Pancreas (tissue), 10 donors: ENCODE measurements at regions not wholly inside any gene's neighbourhood (a gene's known extent, or its start where the extent isn't known, plus 50 kb on each side); places are given as distances from the start of the nearest gene placed in this dataset.
"Not testable (repeated sequence)": the region's sequence is repeated elsewhere in the genome, so short reads cannot be mapped to it uniquely, and the experiment has no call there.

ENCODE experiments used
- ATAC-seq, 4 donors: fragments of 200-7000 bp; cut with Tn5 transposase; one replicate each; pipeline versions ENCODE4 v1.8.0 to v1.9.1; 2020; ENCODE audit warnings: mild to moderate bottlenecking in 4 of 4, moderate library complexity in 4 of 4
- DNase-seq, 6 donors: peaks; one replicate each; pipeline ENCODE4 v3.0.0-alpha.2; 2020
- FAIRE-seq: peaks from 2 replicates; lab custom pipeline; 2012; peaks lifted over from hg19 to GRCh38; lab: Jason Lieb, UNC
- H3K27ac ChIP-seq, 4 donors: fragments of 200-600 bp; sonication (generic); 1 replicate in 3 of 4; 2 replicates in 1 of 4; pipeline versions ENCODE4 v1.5.0 to v1.8.0; 2020
- H3K27me3 ChIP-seq, 4 donors: fragments of 200-600 bp; one replicate each; pipeline ENCODE4 v1.8.0; 2021
- H3K36me3 ChIP-seq, 3 donors: fragments of 200-600 bp; sonication (generic) in 1 of 3; one replicate each; pipeline versions ENCODE4 v1.5.0 to v1.8.0; 2020 to 2021
- H3K4me1 ChIP-seq, 3 donors: fragments of 200-600 bp; one replicate each; pipeline ENCODE4 v1.8.0; 2021
- H3K4me3 ChIP-seq, 4 donors: fragments of 200-600 bp; sonication (generic) in 2 of 4; one replicate each; pipeline versions ENCODE4 v1.5.0 to v1.8.0; 2020 to 2021
- H3K9me3 ChIP-seq, 4 donors: fragments of 200-600 bp; one replicate each; pipeline ENCODE4 v1.8.0; 2021
- WGBS, 2 donors: extraction: QIAGEN DNeasy Blood & Tissue Kit; methylation state at CpG; one replicate each; pipeline ENCODE4 v1.1.7; 2013; 5-methylcytosine and 5-hydroxymethylcytosine counted together
- intact Hi-C, 3 donors: fragments of 100-400 bp; cut with DNase I; formaldehyde crosslinking; loops; one replicate each; pipeline versions ENCODE4 v1.11.1 to v1.14.2; 2022
- TF ChIP-seq, protein P1 (sequence below), 4 donors: fragments of 200-600 bp; sonication (generic) in 3 of 4; IDR thresholded peaks; one replicate each; pipeline versions ENCODE4 v1.5.0 to v1.8.0; 2021; ENCODE audit warnings: antibody characterized with exemption in 4 of 4
- donor health status: healthy with polysubstance abuse.
- donor health status: DM: no; HTN: no; CAD: no; lungs with moderate emphysema.
- donor health status: DM: no; HTN: no; CAD: no.
- donor health status: control.
- donor health status: control.
- donor health status: Bipolar disorder and iron deficiency.
- donor health status: DM: yes; HTN: yes; CAD: no.
- donor health status: DM: no; HTN: no; CAD: no.
- donor health status: DM: no; HTN: no; CAD: no.
- donor health status: DM: yes; HTN: yes; CAD: no.

DNA sequence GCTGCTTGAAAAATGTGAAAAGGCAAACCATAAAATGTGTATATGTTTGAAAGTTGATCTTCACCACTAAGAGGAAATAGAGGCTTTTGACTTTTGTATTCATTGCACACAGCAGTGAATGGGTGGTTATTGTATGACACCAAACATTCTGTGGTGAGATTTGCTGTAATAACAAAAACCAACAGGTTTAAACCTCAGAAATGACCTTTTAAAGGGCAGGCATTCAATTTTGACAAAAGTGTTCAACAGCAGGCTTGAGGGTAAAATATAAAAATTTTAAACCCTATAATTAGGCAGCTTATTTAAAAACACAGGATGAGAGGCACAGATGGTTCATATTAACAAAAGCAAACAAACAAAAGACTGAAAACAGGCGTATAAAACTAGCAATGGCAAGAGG lies 128.1 kb upstream of the NUDT12 start:
- FAIRE-seq: no peak
- intact Hi-C loops: no loop called here
- ATAC-seq: no peak
- no peaks in the 10 kb centered on the region for H3K9me3 ChIP-seq
- 71 to 81% methylated on average over 1 of the region's 1 CpG for WGBS, 2 donors
- DNase-seq: no peak
- TF ChIP-seq, protein P1, sequence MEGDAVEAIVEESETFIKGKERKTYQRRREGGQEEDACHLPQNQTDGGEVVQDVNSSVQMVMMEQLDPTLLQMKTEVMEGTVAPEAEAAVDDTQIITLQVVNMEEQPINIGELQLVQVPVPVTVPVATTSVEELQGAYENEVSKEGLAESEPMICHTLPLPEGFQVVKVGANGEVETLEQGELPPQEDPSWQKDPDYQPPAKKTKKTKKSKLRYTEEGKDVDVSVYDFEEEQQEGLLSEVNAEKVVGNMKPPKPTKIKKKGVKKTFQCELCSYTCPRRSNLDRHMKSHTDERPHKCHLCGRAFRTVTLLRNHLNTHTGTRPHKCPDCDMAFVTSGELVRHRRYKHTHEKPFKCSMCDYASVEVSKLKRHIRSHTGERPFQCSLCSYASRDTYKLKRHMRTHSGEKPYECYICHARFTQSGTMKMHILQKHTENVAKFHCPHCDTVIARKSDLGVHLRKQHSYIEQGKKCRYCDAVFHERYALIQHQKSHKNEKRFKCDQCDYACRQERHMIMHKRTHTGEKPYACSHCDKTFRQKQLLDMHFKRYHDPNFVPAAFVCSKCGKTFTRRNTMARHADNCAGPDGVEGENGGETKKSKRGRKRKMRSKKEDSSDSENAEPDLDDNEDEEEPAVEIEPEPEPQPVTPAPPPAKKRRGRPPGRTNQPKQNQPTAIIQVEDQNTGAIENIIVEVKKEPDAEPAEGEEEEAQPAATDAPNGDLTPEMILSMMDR (IDR thresholded peaks at IDR 0.05): no peak
- H3K4me3 ChIP-seq: no peak overlapping the region
- no peaks in the 10 kb centered on the region for H3K27me3 ChIP-seq
- no peak overlapping the region for H3K27ac ChIP-seq
- no peaks in the 10 kb centered on the region for H3K36me3 ChIP-seq
- no peaks in the 10 kb centered on the region for H3K4me1 ChIP-seq

DNA sequence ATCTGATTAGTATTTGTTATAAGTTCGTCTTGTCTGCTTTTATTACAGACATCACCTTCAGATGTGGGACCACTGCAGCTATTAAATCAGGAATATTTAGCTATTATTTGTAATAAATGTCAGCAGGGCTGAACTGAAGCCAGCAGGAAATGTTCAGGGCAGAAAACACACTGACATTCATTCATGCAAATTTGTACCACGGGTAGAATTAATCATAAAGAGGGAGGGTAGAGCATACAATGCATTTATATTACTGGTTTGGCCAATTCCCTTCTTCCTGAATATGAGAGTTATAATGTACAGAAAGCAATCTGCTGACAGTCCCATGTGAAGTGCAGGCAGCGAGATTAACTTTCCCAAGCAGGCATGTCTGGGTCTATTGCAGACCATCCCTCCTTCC lies 117.3 kb upstream of the NUDT12 start:
- 40 to 41% methylated on average over 3 of the region's 3 CpGs for WGBS, 2 donors
- DNase-seq (no peak), FAIRE-seq (no peak), ATAC-seq (no peak)
- Histone ChIP-seq H3K9me3 (no peaks in the 10 kb centered on the region), H3K4me3 (no peak overlapping the region), H3K27ac (no peak overlapping the region), H3K4me1 (no peaks in the 10 kb centered on the region), H3K27me3 (no peaks in the 10 kb centered on the region), H3K36me3 (no peaks in the 10 kb centered on the region)
- intact Hi-C loops: no loop called here
- TF ChIP-seq, protein P1 (IDR thresholded peaks at IDR 0.05): no peak

DNA sequence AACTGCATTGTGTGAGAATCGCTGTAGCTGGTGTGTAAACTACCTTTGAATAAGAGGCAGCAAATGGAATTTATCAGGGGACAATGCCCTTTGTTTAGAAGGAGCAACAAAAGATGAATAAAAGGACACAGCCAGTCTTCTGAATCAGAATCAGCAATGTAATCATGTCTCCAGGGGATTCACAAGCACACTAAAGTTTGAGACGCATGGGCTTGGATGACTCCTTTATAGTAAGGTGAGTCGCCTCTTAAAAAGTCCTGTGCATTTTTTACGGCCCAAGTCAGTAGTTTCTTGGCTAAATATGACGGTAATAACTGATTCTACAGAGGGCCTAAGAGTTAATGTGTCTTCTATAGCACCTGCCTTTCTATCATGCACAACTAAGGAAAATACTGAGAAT lies 113.6 kb upstream of the NUDT12 start:
- FAIRE-seq, H3K27me3 ChIP-seq, H3K9me3 ChIP-seq, H3K27ac ChIP-seq, ATAC-seq, H3K36me3 ChIP-seq, H3K4me1 ChIP-seq, H3K4me3 ChIP-seq, DNase-seq, intact Hi-C loops: not testable (repeated sequence)
- WGBS, 2 donors: 67 to 84% methylated on average over 4 of the region's 5 CpGs

DNA sequence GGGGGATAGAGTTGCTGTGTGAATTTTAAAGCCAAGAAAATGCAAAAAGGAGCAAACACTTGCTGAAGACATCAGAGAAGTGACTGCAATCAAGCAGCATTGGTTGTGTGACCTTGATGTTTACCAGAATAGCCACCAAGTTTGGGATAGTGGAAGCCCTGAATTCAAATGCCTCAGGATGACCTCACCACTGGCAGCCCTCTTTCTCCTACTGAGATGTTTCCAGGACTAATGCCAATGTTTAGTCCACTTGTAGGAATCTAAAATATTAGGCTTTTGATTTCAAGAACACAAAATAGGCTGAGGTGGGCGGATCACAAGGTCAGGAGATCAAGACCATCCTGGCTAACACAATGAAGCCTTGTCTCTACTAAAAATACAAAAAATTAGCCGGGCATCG lies 112.2 kb upstream of the NUDT12 start:
- DNase-seq (no peak), ATAC-seq (peak in 2 of 4 donors; percentile 47 to 55), FAIRE-seq (no peak)
- Histone ChIP-seq H3K36me3 (no peaks in the 10 kb centered on the region), H3K27ac (no peak overlapping the region), H3K4me1 (peaks cover 0 to 3% (median 0%) of the 10 kb centered on the region in 3 donors), H3K27me3 (no peaks in the 10 kb centered on the region), H3K4me3 (no peak overlapping the region), H3K9me3 (no peaks in the 10 kb centered on the region)
- intact Hi-C loops: no loop called here
- TF ChIP-seq, protein P1 (IDR thresholded peaks at IDR 0.05): no peak
- 80 to 85% methylated on average over 3 of the region's 3 CpGs for WGBS, 2 donors

DNA sequence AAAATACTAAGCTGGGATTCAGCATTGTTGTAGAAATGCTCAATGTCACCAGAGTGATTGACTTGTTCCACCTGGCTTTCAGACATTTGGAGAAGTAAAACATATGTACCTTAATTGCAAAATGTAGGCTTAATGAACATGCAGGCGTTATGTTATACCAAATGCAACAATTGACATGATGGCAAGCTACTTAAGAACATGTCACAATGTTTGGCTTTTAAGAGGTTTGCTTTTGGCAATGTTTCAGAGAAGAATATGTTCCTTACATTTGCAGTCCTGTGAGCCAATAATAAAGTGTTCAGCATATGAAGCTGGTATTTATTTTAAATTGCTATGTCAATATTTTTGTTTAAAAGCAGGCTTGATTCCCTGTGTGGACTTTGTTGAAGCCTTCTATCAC lies 111.7 kb upstream of the NUDT12 start:
- Histone ChIP-seq H3K4me1 (peaks cover 0 to 4% (median 0%) of the 10 kb centered on the region in 3 donors), H3K9me3 (no peaks in the 10 kb centered on the region), H3K4me3 (no peak overlapping the region), H3K27ac (no peak overlapping the region), H3K27me3 (no peaks in the 10 kb centered on the region), H3K36me3 (no peaks in the 10 kb centered on the region)
- TF ChIP-seq, protein P1 (IDR thresholded peaks at IDR 0.05): no peak
- FAIRE-seq (no peak), ATAC-seq (peak in 2 of 4 donors; percentile 21 to 27), DNase-seq (no peak)
- intact Hi-C loops: no loop called here
- 43 to 57% methylated on average over 1 of the region's 1 CpG for whole genome bisulfite sequencing, 2 donors
